ENCODE measurements at regions not wholly inside any gene's neighbourhood (a gene's known extent, or its start where the extent isn't known, plus 50 kb on each side); places are given as distances from the start of the nearest gene placed in this dataset.
"Not testable (repeated sequence)": the region's sequence is repeated elsewhere in the genome, so short reads cannot be mapped to it uniquely, and the experiment has no call there.

DNA sequence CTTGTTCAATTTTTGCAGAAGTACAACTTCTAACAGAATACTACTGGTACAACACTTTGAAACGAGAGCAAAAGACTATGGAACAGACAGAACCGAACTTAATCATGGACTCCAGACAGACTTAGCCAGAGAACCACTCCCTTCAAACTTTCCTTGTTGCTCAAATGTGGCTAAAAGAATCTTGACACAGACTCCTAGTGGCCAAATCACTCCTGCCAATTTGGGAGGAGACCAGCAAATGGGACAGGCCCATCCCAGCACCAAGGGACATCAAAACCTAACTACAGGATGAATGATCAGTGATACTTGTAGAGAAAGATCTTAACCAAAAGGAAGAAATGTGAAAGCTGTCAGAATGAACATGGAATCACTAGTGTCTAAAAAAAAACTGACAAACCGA lies 154.0 kb downstream of the MATN1 start:
- no peak for DNase-seq (ENCODE audit: low spot score)

DNA sequence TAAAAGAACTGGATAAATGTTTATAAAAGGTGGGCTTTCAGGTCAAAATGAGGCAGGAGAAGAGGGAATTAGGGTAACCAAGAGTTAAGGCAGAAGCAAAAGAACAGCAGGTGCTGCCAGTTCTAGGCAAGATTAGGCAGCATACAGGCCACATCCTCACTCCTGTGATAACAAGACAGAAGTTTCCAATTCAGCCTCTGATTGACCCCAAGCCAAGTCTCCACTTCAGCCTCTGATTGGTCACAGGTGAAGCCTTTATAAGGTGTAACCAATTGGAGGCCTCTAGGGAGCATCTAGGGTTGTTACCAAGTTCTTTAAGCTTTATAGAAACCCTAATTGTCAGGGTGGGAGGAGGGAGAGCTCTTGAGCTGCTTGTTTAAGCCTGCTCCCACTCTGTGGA lies 160.8 kb downstream of the MATN1 start:
- DNase-seq (ENCODE audit: low spot score) = no peak

- DNase-seq (ENCODE audit: low spot score) = no peak
These were observed 171.8 kb downstream of the MATN1 start for GRCh38 chr1:30551603-30552002.

DNA sequence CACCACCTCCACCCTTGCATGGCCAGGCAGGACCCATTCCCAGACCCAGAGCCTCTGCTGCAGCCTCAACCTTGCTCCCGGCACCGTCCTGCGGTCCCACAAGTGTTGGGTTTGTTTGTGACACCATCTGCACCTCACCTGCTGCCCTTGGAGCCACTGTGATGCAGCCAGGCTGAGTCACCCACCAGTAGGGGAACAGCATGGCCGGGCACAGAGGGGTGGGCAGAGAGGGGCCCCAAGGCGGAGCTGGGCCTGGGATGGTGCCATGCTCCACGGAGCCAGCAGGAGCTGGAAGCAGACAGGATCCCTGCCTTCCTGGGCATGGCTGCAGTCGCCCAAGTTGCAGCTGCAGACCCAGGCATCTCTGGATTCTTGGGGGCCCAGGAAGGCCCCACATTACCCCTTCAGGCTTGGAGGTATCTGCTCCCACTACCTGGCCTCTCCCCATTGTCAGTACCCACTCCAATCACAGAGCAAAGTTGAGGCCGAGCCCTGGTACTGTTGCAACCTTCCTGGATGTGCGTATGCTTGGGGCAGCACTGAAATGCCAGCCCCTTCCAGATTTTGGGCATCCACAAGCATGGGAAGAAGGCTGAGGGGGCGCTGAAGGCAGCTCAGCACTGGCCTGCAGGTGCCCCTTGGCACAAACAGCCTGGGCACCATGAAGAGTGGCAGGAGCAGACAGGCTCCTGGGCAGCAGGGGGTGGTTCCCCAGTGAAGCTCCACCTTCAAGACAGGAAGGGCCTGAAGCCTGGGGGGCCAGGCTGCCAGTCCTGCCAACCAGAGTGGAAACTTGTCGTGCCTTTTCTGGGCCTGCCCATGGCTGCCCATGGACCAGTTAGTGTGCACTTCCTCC lies 172.8 kb downstream of the MATN1 start:
- DNase-seq (ENCODE audit: low spot score) = no peak

- DNase-seq (ENCODE audit: low spot score) = not testable (repeated sequence)
These were observed 173.5 kb downstream of the MATN1 start for GRCh38 chr1:30549872-30550271.

DNA sequence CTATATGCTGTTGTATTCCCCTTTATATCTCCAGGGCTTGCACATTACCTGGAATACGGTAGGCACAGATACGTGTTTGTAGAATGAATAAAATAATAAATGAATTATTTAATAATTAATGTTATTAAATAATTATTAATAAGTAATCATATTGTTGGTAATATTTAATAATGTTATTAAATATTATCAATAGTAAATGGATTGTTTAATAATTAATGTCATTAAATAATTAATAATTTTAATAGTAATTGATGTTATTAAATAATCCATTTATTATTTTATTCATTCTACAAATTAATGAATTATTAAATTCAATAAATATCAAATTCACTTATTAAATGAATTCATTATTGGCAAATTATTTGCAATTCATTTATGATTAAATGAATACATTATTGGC lies 175.1 kb downstream of the MATN1 start:
- no peak for DNase-seq (ENCODE audit: low spot score)

DNA sequence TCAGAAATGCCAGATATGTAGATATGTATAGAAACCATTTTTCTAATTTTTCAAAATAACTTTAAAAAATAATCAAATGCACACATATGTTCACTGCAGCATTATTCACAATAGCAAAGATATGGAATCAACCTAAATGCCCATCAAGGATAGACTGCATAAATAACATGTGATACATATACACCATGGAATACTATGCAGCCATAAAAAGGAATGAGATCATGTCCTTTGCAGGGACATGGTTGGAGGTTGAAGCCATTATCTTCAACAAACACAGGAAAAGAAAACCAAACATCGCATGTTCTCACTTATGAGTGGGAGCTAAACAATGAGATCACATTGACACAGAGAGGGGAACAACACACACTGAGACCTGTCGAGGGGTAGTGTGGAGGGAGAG lies 176.1 kb downstream of the MATN1 start:
- DNase-seq (ENCODE audit: low spot score) = not testable (repeated sequence)

DNA sequence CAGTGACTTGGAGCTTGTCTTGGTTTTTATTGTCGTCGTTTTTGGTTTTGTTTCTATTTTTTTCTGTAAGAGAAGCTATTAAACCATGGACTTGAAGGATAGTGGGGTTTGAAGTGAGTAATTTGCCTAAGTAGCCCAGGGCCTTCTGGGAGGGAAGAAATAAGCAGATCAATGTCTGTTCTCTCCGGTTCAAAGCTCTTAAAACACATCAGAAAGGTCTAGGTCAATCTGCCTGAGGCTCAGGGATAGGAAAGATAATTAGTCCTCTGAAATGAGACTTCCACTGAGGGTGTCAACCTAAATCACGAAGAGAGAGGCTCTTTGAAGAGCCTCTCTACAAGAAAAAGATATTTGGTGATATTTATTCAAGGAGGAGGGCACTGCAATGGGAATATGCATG lies 178.0 kb downstream of the MATN1 start:
- no peak for DNase-seq (ENCODE audit: low spot score)

- no peak for DNase-seq (ENCODE audit: low spot score)
These were observed 181.5 kb downstream of the MATN1 start for GRCh38 chr1:30541721-30542485.

DNA sequence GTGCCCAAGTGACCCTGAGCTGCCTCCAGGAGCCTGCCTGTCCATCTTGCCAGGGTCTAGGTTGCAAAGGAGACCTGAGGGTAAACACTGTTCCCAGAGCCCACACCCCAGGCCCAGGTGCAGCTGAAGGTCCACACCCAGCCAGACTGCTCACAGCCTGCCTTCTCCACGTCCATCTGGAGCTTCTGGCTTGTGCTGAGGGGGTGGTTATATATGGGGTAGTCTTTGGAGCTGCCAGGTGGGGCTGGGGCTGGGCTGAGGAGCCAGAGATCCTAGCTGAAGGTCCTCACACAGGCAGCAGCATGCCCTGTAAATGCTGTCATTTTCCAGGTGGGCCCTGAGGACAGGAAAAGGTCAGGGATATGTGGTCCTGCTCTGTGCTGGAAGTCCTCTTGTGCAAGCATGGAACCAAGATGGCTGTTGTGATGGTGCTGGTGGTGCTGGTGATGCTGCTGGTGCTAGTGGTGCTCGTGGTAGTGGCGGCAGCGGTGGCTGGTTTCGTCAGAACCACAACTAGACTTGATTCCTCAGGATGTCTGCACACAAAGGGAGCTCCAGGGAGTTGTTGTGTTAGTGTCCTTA lies 182.7 kb downstream of the MATN1 start:
- no peak for DNase-seq (ENCODE audit: low spot score)

- DNase-seq (ENCODE audit: low spot score) = no peak
These were observed 183.5 kb downstream of the MATN1 start for GRCh38 chr1:30539884-30540283.

- no peak for DNase-seq (ENCODE audit: low spot score)
These were observed 184.2 kb downstream of the MATN1 start for GRCh38 chr1:30538993-30539867.

DNA sequence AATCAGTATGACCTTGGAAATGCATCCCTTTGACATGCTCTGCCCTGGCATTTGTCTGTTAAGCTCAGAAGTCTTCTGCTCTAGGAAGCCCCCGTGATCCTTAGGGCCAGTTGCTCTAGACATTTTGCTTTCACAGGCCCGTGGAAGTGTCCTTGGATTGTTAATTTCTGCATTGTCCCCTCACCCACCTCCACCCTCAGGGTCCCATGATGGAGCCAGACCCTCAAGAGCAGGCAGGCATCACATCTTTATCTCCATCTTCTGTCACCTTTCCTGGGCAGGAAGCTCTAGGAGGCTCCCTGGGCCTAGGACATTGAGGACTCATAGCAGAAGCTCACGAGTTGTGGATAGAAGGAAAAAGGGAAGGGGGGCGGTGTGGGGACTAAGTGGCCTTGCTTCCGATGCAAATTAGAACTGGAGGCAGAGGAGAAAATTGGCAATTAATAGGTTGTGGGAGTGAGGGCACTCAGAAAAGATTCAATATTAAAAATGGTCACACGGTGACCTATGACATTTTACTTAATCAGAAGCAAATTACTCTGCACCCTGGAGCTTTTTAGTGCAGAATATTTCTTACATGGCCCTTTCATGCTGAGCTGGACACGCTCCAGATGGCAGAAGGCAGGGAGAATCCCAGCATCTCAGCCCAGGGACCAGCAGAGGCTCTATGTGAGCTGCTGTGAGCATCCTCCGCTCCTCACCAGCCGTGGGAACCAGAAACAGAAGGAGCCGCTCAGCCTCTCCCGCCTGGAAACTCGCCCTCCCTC lies 185.0 kb downstream of the MATN1 start:
- DNase-seq (ENCODE audit: low spot score) = no peak

DNA sequence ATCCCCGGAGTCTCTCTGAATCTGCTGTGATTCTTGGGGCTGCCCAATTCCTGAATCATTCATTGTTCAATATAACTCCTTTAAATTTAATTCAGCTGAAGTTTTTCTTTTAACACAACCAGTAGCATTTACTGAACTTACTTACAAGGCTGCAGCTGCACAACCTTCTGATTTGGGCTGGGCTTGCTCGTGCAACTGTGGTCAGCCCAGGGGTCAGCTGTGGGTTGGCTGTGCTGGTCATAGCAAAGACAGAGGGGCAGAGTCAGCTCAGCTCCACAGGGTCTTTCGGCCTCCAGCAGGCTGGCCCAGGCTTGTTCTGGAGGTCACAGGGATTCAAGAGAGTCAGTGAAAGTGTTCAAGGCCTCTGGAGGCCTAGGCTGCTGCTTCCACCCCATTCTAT lies 186.1 kb downstream of the MATN1 start:
- DNase-seq (ENCODE audit: low spot score) = no peak

- DNase-seq (ENCODE audit: low spot score) = no peak
These were observed 186.9 kb downstream of the MATN1 start for GRCh38 chr1:30536530-30536929.

GRCh38 chr1:30535595-30536325 lies 187.6 kb downstream of the MATN1 start:
- DNase-seq (ENCODE audit: low spot score) = no peak

DNA sequence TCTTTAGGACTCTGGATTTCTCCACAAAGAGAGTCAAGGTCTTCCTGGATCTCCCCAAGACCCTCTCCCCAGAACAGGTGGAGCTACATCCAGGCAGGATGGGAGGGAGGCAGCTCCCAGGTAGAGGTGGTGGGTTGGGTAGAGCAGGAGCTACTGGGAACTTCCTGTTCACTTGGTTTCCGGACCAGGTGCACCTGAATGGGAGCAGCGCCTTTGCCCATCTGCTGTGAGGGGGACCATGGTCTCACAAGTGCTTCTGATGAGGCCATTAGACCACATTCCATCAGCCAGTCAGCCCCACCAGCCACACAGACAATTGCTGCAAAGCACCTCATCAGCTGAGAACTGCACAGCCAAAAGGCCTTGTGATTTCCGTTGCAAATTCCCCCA lies 188.8 kb downstream of the MATN1 start:
- no peak for DNase-seq (ENCODE audit: low spot score)

- no peak for DNase-seq (ENCODE audit: low spot score)
These were observed 189.4 kb downstream of the MATN1 start for GRCh38 chr1:30533796-30534550.

DNA sequence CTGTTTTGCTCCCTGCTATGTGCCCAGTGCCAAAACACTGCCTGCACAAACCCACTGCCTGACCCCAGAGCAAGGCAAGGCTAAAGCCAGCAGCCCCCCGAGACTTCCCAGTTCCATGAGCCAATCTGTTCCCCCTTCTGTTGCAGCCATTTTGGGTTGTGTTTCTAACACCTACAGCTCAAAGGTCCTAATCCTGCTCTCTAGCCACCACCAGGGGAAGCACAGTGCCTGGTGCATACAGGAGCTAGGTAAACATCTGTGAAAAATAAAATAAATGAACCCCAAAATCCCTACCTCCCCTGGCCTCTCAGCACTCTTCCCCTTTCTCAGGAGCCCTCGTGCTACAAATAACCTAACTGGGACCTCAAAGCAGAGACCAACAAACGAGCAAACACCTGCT lies 190.2 kb downstream of the MATN1 start:
- no peak for DNase-seq (ENCODE audit: low spot score)

DNA sequence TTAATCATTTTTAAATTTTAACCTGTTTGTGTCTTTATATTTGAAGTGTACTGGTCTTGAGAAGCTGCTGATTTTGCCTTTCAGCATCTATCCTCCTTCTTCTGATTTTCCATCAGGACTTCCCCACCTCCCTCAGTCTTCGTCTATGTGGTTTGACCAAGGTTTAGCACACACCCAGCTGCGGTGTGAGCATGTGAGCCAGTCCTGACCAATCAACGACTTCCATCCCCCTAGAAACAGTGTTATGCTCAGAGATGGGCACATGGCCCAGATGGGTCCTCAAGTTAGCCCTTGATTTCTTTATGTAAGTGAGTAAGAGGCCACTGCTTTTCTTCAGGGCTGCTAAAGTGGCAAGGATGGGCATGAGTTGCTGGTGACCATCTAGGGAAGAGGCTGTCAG lies 190.8 kb downstream of the MATN1 start:
- DNase-seq (ENCODE audit: low spot score) = no peak

All from AG08395 (cell line).